Cerebellar cortex (tissue), 1 donor: ENCODE measurements at regions not wholly inside any gene's neighbourhood (a gene's known extent, or its start where the extent isn't known, plus 50 kb on each side); places are given as distances from the start of the nearest gene placed in this dataset.

Experiments
- DNase-seq: peaks from one replicate; pipeline ENCODE4 v3.0.0-alpha.2; 2015; ENCODE audit warnings: low spot score

DNA sequence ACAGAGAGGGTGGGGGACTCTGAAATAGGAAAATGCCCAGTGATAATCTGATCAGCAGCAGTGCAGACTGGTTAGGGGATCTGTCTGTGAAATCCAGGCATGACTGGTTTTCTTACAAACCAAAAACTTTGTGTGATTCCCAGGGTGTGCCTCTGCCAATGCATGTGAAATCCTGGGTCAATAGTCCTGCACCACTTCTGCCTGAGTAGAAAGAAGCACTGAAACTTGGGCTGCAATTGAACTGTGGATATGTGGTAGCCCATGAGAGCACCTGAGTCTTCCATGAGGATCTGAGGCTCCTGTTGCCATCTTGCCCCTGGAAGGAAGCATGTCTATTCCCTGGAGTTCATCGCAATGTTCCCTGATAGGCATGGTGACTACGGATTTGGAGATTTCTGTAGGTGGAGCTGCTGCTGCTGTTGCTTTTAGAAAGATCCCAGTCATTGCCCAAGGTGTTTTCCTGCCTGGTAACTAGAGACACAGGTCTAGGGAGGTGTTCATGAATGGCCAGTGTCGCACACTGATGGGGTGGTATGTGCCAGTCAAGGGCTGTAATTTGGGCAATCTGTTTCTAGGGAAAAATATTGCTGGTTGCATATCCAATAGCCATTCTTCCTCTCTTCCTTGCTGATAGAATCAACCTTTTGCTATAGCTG lies 146.7 kb downstream of the CARTPT start:
- DNase-seq, result no peak

DNA sequence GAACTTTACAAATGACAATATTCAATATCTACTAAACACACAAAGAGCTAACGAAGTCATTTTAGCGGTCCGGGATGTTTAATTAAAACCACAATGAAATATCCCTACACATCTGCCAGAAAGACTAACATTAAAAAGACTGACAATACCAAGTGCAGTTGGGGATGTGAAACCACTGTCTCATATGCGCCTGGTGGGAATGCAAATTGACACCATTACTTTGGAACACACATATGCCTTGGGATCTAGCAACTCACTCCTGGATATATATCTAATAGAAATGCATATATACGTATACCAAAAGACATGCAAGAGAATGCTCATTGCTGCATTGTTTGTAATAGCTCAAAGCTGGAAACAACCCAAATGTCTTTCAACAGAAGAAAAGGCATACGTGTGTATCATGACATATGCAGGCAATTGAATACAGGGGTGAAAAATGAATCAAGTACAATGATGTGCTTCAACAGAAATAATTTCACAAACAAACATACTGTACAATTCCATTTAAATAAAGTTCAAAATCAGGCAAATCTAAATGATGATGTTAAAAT lies 153.3 kb downstream of the CARTPT start:
- no peak for DNase-seq

DNA sequence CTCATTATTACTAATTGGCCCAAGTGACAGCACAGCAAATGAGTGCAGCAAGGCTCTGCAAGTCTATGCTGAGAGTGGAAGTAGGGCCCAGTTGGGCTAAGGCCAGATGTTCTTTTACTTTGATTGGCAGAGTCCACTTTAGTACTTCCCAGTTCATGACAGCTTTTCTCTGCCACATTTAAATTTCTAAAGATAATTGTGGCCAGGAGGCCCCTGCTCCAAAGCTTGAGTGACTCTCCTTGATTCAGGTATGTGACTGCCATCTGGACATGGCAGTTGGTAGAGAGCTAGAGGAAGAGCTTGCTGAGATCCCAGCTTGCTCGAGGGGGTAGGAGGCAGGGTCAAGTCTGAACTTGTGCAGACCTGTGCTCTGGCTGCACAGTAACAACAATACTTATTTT lies 154.1 kb downstream of the CARTPT start:
- DNase-seq, result peak; percentile 95

DNA sequence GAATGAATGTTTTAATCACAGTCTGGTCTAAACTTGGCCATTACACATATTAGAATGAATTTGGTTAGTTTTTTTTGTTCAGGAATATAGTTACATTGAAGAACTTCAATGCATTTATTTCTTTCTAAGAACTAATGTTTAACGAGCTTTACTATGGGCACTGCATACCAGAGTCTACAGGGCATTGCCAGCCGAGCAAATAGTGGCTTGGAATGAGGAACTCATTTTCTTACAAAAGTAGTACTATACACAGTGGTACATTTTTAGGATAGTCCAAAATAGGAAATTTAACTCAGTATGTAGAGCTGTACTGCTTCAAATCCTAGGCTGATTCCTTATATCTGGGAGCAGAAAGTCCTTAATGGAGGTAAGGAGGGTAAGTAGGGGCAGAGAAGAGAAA lies 155.4 kb downstream of the CARTPT start:
- no peak for DNase-seq

DNA sequence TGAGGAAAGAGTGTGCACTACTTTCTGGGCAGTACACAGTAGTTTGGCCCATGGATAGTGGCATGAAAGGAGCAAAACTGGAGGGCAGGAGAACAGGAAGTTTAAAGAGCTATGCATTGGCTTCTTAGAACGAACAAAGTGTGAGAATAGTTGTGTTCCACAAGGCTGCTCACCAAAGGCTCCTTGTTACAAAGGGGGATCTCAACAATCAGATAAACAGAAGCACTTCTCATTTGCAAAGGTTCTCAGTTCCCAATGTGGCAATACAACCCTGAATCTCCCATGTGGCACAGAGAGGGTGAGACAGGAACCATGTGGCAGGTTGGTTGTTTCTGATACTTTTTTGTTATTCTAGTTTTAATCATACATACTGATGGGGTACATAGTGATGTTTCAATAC lies 158.4 kb downstream of the CARTPT start:
- no peak for DNase-seq

DNA sequence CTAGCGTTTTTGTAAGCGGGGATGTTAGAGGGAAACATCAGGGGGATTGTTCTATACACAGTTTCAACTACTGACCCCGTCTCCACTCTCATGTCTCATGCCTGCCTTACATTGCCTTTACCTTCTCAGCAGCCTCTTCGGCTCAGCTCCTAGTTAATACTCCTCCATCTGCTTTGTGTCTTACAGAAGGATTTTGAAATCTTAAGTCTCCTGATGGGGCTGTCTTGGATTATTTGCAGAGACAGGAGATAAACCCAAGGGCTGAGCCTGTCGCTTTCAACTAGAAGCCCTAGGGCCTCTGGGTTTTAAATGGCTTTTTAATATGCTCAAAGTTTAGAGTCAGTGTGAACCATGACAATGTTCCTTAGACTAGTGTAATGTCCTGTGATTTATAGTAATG lies 161.5 kb downstream of the CARTPT start:
- DNase-seq, result no peak

DNA sequence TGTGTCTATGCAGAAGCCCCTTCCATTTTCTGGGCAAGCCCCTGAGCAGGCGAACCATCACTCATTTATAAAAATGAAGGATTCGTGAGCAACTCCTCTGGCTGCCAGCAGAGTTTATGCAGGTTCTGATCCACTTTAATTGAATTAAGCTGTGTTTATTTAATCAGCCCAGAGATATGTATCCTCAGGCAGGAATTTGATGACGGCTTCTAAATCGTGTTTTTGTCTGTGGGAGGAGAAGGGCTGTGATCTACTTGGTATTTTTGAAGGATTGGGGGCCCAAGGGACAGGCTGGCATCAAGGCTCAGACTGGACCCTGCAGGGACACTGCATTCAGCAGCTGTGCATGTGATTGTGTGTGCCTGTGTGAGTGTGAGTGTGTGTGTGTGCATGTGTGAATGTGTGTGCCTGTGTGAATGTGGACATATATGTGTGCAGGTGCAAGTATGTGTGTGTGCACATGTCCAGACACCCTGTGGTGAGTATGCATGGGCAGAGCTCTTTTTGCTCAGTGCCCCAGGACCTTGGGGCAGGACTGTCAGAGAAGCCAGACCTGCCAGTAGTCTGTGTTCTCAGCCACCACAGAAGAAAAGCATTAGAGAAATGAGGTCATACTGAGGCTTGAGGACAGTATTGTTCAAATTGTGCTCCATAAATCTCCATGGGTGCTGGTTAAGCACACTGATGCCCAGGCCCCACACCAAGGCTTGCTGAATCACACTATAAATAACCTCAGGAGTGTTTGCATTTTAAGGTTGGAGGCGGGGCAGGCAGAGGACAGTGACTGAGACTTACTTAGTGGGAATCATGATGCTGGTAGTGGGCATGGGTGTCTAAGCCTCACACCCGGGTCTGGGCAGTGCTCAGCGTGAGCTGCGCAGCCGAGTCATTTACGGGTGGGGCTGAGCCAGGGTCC lies 164.0 kb downstream of the CARTPT start:
- no peak for DNase-seq

DNA sequence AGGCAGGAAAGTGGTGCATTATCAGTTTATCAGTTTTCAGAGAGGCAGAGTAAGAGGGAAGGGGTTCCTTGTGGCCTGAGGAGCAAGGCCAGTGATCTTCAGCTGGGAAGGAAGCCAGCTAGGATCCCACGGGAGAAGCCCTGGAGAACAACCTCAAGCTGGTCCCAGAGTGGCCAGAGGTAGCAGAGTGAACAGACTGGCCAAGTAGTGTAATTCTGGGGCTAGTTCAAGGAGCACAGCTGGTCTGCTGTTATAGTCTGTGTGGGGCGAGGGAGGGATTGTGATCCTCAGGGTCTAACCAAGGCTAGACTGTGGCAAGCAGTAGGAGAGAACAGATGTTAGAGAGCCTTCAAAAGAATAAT lies 164.6 kb downstream of the CARTPT start:
- no peak for DNase-seq

DNA sequence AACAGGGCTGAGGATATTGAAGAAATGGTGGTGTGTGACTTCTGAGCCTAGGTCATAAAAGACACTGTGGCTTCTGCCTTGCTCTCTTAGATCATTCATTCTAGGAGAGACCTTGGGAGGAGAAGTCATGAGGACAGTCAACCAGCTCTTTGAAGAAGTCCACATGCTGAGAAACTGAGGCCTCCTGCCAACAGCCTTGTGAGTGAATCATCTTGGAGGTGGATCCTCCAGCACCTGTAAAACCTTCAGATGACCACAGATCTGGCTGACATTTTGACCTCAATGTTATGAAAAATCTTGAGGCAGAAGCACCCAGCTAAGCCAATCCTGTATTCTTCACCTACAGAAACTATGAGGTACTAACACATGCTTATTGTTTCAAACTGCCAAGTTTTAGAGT lies 165.9 kb downstream of the CARTPT start:
- no peak for DNase-seq

DNA sequence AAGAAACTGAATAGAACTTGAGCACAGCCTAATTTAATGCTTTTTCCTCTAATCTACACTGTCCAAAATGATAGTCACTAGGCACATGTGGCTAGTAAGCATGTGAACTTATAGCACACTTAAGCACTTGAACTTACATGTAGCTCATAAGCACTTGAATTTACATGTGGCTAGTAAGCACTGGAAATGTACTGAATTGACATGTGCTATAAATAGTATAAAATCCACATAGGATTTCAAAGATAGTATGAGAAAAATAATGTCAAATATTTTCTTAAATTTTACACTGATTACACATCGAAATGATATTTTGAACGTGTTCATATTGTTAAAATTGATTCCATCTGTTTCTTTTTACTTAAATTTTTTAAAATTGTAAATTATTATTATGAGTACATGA lies 167.3 kb downstream of the CARTPT start:
- DNase-seq, result no peak

DNA sequence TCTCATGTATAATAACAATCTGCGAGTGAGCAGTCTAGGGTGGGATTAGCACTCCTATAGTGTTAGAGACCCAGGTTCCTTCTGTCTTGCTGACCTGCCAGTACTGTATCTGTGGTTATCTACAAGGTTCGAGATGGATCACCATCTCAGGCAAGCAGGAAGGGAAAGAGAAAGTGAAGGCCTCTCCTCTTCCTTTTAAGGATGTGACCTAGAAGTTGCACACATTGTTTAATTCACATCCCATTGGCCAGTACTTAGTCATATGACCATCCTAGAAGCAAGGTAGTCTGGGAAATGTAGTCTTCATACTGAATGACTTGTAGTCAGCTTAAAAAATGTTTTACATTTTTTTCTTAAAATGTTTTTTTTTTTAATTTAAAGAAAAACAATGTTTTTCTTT lies 168.6 kb downstream of the CARTPT start:
- peak; percentile 46 for DNase-seq

DNA sequence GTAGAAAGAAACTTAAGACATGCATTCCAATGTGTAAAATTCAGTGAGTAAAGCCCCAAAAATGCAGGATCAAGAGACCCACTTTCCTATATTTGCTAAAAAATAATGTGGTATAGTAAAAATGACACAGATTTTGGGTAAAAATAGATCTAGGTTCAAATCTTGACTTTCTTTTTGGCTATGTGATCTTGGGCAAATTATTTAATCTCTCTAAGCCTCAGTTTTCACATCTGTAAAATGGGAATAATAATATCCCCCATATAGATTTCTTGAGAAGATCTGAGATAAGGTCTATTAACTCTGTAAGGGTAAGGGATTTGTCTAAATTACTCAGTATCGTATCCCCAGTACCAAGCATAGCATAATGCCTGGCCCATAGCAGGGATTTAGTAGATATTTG lies 172.3 kb downstream of the CARTPT start:
- no peak for DNase-seq

DNA sequence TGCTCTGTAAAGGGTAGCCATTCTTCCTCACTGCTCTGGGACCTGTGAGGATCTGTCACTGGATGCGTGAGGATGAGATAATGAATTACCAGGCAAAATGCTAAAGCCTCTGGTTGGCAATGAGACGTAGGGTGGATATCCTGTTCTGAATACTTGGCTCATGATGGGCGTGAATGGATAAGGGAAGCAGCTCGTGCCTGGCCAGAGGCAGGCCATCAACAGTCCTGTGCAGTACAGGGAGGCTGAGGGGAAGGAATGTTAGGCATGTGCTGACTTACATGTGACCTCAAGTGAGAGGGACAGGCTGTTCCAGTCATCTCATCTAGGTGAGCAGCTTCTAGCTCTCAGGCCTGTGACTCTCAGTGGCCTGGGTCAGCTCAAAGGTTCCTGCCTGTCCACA lies 172.8 kb downstream of the CARTPT start:
- no peak for DNase-seq

DNA sequence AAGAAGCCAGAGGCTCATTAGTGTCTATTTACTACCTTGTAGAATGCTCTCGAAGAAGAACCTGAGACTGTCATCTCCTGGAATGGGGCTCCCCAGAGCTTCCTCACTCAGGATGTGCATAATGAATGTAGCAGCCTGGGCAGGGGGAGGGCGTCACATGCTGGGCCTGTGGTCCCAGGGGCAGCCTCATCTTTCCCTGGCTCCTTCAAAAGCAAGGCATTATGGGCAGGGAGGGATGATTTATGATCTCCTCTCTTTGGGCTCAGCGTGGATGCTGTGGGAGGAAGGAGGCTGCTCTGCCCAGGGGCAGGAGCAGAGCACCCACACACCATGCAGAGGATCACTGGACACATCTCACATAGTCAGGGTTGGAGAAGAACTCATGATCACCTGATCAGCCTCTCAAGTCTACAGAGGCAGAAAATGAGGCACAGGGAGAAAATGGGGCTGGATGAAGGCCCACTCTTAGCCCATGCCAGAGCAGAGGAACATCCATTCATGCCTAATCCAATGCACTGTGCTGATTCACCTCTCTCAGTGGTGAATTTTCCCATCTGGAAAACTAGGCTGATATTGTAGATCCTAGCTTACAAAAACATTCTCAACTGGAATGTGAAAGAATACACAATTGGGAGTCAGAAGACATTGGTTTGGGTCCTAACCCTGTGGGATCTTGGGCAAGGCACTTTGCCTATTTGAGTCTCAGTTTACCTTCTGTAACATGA lies 173.7 kb downstream of the CARTPT start:
- no peak for DNase-seq

DNA sequence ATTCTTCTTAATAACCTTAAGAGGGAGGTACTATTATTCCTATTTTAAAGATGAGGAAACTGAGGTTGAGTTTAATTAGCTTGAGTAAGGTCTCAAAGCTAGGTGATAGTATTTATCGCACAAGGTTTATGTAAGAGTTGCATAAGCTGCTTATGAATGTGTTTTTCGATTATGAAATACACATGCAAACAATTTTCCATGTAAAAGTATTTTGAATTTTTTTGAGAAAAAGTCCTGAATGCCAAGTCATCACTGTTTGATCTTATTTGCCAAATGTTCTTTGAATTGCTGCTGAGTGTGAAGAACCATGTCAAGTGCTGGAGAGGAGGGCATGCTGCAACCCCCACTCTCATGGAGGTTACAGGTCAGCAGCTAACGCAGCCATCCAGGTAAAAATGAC lies 174.4 kb downstream of the CARTPT start:
- no peak for DNase-seq

DNA sequence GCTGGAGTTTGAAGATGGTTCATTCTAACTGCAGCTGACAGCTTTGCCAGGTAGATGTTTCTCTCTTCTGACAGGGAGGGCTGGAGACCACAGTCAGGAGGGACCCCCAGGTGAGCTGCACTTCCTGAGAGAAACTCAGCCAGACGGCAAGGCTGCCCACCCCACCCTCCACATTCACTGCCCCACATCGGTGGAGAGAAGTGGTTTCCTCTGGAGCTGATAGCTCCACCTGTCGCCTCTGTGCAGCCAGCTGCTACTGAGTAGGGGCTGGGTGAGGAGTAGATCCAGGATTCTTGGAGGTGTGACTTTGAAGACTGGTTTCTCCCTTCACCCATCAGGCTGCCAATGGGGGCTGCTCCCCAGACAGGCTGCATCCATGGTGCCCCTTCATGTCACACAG lies 175.0 kb downstream of the CARTPT start:
- DNase-seq, result no peak

DNA sequence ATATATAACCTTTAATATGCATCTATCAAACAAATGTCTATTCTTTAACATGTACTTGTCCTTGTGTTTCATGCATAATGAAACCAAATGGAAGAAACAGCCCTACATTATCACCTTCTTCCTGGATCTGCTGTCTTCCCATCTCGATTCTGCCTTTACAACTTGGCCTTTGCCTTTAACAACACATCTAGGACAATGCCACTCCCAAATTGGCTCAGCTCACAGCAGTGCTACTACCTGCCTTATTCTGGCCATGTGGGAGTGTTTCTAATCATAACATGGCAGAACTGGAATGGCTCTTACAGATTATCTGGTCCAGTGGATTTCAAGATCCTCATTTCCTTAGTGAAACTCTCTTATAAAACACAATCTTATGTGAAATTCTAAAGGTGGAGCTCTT lies 176.5 kb downstream of the CARTPT start:
- DNase-seq, result no peak

DNA sequence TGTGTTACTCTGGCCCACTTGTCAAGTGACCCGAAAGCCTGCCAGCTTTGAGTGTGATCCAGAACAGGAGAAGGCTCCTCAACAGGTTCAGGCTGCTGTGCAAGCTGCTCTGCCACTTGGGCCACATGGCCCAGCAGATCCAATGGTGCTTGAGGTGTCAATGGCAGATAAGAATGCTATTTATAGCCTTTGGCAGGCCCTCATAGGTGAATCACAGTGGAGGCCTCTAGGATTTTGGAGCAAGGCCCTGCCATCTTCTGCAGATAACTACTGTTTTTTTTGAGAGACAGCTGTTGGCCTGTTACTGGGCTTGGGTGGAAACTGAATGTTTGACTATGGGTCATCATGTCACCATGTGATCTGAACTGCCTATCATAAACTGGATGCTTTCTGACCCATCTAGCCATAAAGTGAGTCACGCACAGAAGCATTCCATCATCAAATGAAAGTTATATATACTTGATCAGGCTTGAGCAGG lies 180.8 kb downstream of the CARTPT start:
- DNase-seq, result no peak

DNA sequence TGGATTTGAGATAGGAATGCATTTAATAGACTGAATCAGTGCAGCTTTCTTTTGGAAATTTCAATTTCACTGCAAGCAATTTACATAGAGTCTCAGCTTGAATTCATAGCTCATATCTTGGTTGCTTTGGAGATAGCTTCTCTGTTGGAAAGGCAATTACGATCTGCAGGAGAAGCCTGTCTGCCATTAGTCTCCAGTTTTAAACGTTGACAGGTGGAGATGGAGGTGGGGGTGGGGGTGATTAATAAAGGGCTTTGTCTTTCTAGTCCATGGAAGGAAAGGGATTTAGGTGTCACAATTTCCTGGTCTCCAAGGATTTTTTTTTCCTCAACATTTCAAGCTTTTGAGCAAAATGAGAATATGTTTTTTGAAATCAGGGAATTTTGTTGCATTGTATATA lies 184.7 kb downstream of the CARTPT start:
- no peak for DNase-seq

DNA sequence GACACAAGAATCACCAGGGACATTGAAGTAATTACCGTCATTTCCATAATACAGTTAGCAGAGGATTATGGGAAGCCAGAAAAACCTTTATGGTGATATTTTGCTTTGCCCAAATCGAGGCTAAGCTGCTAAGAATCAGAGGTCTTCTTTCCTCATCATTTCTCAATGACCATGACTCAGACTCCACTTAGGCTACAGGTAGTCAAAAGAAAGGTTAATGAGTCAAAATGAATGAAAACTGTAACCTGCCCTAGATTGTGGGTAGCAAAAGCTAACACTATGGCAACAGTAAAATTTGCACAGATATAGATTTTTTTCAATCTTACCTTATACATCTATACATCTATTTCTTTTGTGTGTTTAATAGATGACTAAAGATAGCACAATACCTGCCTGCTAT lies 185.8 kb downstream of the CARTPT start:
- no peak for DNase-seq

DNA sequence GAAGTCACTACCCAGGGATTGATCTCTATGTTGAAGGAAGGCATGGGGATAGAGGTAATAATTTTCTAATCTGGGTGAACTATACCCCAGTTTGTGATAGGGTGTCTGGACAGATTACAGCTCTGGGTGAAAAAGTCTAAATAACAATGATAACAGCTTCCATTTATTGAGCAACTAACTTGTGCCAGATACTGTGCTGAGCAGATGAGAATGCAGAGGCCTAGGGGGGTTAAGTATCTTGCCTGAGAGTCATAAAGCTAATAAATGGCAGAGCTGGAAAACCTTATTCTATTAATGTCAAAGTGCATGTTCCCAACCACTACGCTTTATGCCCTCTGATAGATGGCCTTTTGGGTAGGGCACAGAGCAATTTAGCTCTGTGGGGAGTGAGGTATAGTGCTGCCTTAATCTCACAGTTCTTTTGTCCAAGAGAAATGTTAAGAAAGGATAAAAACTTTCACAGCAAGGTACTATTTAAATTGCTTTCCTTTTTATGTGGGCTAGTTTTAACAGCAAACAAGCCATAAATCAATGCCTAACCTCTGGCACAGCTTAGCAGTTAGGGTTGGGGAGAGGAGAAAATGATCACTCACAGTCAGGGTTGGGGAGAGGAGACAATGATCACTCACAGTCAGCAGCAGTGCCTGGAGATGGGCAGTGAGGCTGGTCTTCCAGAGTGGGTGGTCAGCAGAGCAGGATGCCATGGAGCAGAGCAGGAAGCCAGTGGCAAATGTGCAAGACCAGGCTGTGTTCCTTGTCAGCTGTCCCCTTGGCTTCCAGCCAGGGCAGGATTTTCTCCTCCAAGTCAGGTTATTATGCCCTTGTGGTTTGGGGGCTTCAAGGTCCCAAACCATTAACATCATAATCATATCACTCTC lies 187.0 kb downstream of the CARTPT start:
- peak; percentile 36 for DNase-seq
